H1 (cell line): ENCODE measurements at regions not wholly inside any gene's neighbourhood (a gene's known extent, or its start where the extent isn't known, plus 50 kb on each side); places are given as distances from the start of the nearest gene placed in this dataset.

ENCODE experiments used
- BRCA1 ChIP-seq: IDR thresholded peaks from 2 replicates; pipeline ENCODE4 v1.6.1; 2012; ENCODE audit warnings: low read depth, low read length, improper control_type of control experiment
- CTCF ChIP-seq, 3 experiments: IDR thresholded peaks; 1 replicate in 2 of 3; 2 replicates in 1 of 3; pipeline versions ENCODE4 v1.5.1 to v1.6.1; 2011; ENCODE audit warnings: low read length in 3 of 3, mild to moderate bottlenecking in 3 of 3, inconsistent platforms in 2 of 3, low read depth in 1 of 3, moderate library complexity in 1 of 3; ENCODE audit not compliant: insufficient read depth in 1 of 3; ENCODE audit errors: control extremely low read depth in 1 of 3
- FOSL1 ChIP-seq: IDR thresholded peaks from 2 replicates; pipeline ENCODE4 v1.6.1; 2011; ENCODE audit warnings: mild to moderate bottlenecking, low read depth, low read length, moderate library complexity; ENCODE audit not compliant: insufficient read depth
- POLR2A ChIP-seq, 2 experiments: IDR thresholded peaks; 1 replicate in 1 of 2; 2 replicates in 1 of 2; pipeline ENCODE4 v1.6.1; 2011; ENCODE audit warnings: low read depth in 2 of 2, low read length in 2 of 2, mild to moderate bottlenecking in 2 of 2; ENCODE audit errors: control extremely low read depth in 1 of 2
- SRF ChIP-seq: IDR thresholded peaks from 2 replicates; pipeline ENCODE4 v1.6.1; 2011; ENCODE audit warnings: mild to moderate bottlenecking, low read depth, low read length, moderate library complexity

- no peak for TF ChIP-seq SRF
- TF ChIP-seq BRCA1, result no peak
- TF ChIP-seq CTCF (IDR thresholded peaks at IDR 0.05; ENCODE audit: control extremely low read depth in 1 of 3, insufficient read depth in 1 of 3, low read depth in 1 of 3, low read length in 3 of 3), result no peak
- no peak for TF ChIP-seq POLR2A (IDR thresholded peaks at IDR 0.05; ENCODE audit: control extremely low read depth in 1 of 2, low read depth in 2 of 2, low read length in 2 of 2)
- no peak for TF ChIP-seq FOSL1
Measured at GRCh38 chr14:76324133-76324532, 51.8 kb upstream of the ESRRB start.
